HEK293T (cell line): ENCODE measurements at regions not wholly inside any gene's neighbourhood (a gene's known extent, or its start where the extent isn't known, plus 50 kb on each side); places are given as distances from the start of the nearest gene placed in this dataset.

ENCODE experiments used
- BHLHE40 ChIP-seq: fragments of 450-650 bp; IDR thresholded peaks from 2 replicates; pipeline ENCODE4 v1.6.1; 2016; ENCODE audit warnings: mild to moderate bottlenecking, moderate library complexity, borderline replicate concordance
- CTBP1 ChIP-seq: fragments of 450-650 bp; IDR thresholded peaks from 2 replicates; pipeline ENCODE4 v1.6.1; 2016; ENCODE audit warnings: borderline replicate concordance
- ELF4 ChIP-seq: fragments of 450-650 bp; IDR thresholded peaks from 2 replicates; pipeline ENCODE4 v1.6.1; 2017; ENCODE audit warnings: antibody characterized with exemption
- FOXA1 ChIP-seq: fragments of 450-650 bp; IDR thresholded peaks from 2 replicates; pipeline ENCODE4 v1.6.1; 2016; ENCODE audit warnings: mild to moderate bottlenecking
- FOXM1 ChIP-seq: fragments of 450-650 bp; IDR thresholded peaks from 2 replicates; pipeline ENCODE4 v1.6.1; 2017; ENCODE audit warnings: mild to moderate bottlenecking, borderline replicate concordance
- L3MBTL2 ChIP-seq: fragments of 450-650 bp; conservative IDR thresholded peaks from 2 replicates; pipeline ENCODE4 v1.6.1; 2016; ENCODE audit warnings: mild to moderate bottlenecking
- LEF1 ChIP-seq: fragments of 450-650 bp; IDR thresholded peaks from 2 replicates; pipeline ENCODE4 v1.6.1; 2017; ENCODE audit warnings: mild to moderate bottlenecking, borderline replicate concordance
- SP1 ChIP-seq: fragments of 450-650 bp; IDR thresholded peaks from 2 replicates; pipeline ENCODE4 v1.6.1; 2017
- TARDBP ChIP-seq: fragments of 450-650 bp; IDR thresholded peaks from 2 replicates; pipeline ENCODE4 v1.6.1; 2016
- ZNF384 ChIP-seq: fragments of 450-650 bp; IDR thresholded peaks from 2 replicates; pipeline ENCODE4 v1.6.1; 2016
- TF ChIP-seq, protein P1 (sequence below): fragments of 450-650 bp; IDR thresholded peaks from 2 replicates; pipeline ENCODE4 v1.6.1; 2016

DNA sequence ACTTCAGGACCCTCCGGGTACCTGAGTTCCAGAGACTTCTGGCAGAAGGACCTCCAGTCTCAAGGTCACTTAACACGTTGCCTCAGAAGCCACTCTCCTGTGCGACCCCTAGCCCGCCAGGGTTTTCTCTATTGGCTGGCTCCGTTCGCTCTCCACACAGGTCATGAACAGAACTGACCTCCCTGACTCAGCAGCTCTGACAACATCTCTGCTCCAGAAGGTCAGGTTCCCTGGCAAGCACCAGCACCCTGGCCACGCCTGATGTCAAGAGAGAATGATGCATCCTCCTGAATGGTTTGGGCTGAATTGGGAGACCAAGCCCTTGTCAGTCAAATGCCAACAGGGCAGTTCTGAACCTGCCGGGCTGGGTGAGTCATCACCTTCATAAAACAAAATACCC lies 84.3 kb upstream of the TMEM45B start:
- TF ChIP-seq FOXA1: no peak
- TF ChIP-seq CTBP1: no peak
- TF ChIP-seq FOXM1: no peak
- no peak for TF ChIP-seq TARDBP
- no peak for TF ChIP-seq BHLHE40
- no peak for TF ChIP-seq SP1
- TF ChIP-seq, protein P1, sequence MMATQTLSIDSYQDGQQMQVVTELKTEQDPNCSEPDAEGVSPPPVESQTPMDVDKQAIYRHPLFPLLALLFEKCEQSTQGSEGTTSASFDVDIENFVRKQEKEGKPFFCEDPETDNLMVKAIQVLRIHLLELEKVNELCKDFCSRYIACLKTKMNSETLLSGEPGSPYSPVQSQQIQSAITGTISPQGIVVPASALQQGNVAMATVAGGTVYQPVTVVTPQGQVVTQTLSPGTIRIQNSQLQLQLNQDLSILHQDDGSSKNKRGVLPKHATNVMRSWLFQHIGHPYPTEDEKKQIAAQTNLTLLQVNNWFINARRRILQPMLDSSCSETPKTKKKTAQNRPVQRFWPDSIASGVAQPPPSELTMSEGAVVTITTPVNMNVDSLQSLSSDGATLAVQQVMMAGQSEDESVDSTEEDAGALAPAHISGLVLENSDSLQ: no peak
- no peak for TF ChIP-seq ELF4
- no peak for TF ChIP-seq ZNF384
- TF ChIP-seq L3MBTL2: no peak
- no peak for TF ChIP-seq LEF1
